Esophagus muscularis mucosa (tissue), 4 donors: ENCODE measurements at regions not wholly inside any gene's neighbourhood (a gene's known extent, or its start where the extent isn't known, plus 50 kb on each side); places are given as distances from the start of the nearest gene placed in this dataset.

Experiments used
- CTCF ChIP-seq, 3 experiments: fragments of 200-600 bp in 2 of 3; fragments of 450-650 bp in 1 of 3; sonication (generic) in 2 of 3; IDR thresholded peaks; one replicate each; pipeline ENCODE4 v1.5.1; 2017 to 2019; ENCODE audit warnings: antibody characterized with exemption in 3 of 3, mild to moderate bottlenecking in 2 of 3, moderate library complexity in 1 of 3
- EP300 ChIP-seq: sonication (generic); formaldehyde crosslinking; IDR thresholded peaks from one replicate; pipeline ENCODE4 v1.6.1; 2017; ENCODE audit warnings: antibody characterized with exemption
- POLR2A ChIP-seq: fragments of 450-650 bp; IDR thresholded peaks from one replicate; pipeline ENCODE4 v1.6.1; 2017; ENCODE audit warnings: antibody characterized with exemption, moderate library complexity, mild to moderate bottlenecking, low read depth
- POLR2AphosphoS5 ChIP-seq, 2 donors: sonication (generic); formaldehyde crosslinking; IDR thresholded peaks; one replicate each; pipeline ENCODE4 v1.6.1; 2017; ENCODE audit warnings: antibody characterized with exemption in 2 of 2

DNA sequence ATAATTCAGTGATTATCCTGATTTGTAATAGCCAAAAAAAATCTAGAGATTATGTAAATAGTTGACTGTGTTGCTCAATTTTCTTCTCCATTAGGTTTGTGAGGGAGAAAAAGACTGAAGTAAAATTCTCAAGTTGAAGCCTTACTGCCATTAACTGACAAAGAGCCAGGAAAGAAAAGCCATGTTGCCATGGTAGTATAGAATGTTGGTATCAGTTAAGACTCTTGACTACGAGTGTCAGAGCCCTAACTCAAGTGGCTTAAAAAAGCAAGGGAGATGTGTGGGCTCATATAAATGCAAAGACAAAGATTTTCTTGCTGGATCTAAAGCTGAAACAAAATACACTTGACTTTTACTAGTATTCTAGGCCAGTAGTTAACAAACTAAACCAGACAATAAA lies 571.7 kb downstream of the KCTD16 start:
- TF ChIP-seq CTCF (IDR thresholded peaks at IDR 0.05): no peak
- no peak for TF ChIP-seq POLR2A
- no peak for TF ChIP-seq EP300
- no peak for TF ChIP-seq POLR2AphosphoS5 (IDR thresholded peaks at IDR 0.05)
